Vagina (tissue), 2 donors: ENCODE measurements at regions not wholly inside any gene's neighbourhood (a gene's known extent, or its start where the extent isn't known, plus 50 kb on each side); places are given as distances from the start of the nearest gene placed in this dataset.

Experiments used
- CTCF ChIP-seq, 3 experiments: fragments of 450-650 bp in 2 of 3; fragments of 200-600 bp in 1 of 3; sonication (generic) in 1 of 3; IDR thresholded peaks; one replicate each; pipeline ENCODE4 v1.5.1; 2017 to 2019; ENCODE audit warnings: antibody characterized with exemption in 3 of 3, mild to moderate bottlenecking in 2 of 3, moderate library complexity in 2 of 3
- POLR2A ChIP-seq, 2 donors: fragments of 450-650 bp; IDR thresholded peaks; one replicate each; pipeline ENCODE4 v1.6.1; 2017; ENCODE audit warnings: antibody characterized with exemption in 2 of 2, mild to moderate bottlenecking in 2 of 2, moderate library complexity in 2 of 2

GRCh38 chr16:17718495-17718894, 247.7 kb upstream of the XYLT1 start:
- TF ChIP-seq POLR2A (IDR thresholded peaks at IDR 0.05) (no peak), CTCF (IDR thresholded peaks at IDR 0.05) (no peak)
